MM.1S (cell line): ENCODE measurements at regions not wholly inside any gene's neighbourhood (a gene's known extent, or its start where the extent isn't known, plus 50 kb on each side); places are given as distances from the start of the nearest gene placed in this dataset.

Source experiments
- EZH2 ChIP-seq: fragments of 300-600 bp; sonication (generic); optimal IDR thresholded peaks from 2 replicates; pipeline ENCODE3; 2017; ENCODE audit warnings: low read depth, mild to moderate bottlenecking, antibody characterized with exemption, low read length, mixed read lengths
- TF ChIP-seq, protein P1 (sequence below): fragments of 300-600 bp; sonication (generic); IDR thresholded peaks from 2 replicates; pipeline ENCODE4 v1.5.1; 2016; ENCODE audit warnings: antibody characterized with exemption, low read length, mixed read lengths

DNA sequence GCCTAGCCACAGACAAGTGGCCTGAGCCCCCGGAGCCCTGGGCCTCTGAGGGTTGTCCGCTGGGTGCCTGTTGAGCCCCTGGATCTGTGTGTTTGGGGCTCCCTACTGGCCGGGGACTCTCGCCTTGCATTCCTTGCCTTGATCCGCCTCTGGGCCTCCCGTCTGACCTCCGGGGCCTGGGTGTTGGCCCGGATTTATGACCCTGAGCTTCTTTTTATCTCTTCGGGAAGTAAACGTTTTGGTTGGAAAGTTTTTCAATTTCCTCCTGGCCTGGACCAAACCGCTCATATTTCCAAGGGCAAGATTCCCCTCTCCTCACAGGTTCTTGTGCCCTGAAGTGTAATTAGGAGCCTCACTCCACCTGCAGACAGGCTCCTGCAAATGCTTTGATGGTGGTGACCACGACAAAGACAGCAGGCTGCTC is 69.3 kb upstream of the EGFLAM start:
- TF ChIP-seq, protein P1, sequence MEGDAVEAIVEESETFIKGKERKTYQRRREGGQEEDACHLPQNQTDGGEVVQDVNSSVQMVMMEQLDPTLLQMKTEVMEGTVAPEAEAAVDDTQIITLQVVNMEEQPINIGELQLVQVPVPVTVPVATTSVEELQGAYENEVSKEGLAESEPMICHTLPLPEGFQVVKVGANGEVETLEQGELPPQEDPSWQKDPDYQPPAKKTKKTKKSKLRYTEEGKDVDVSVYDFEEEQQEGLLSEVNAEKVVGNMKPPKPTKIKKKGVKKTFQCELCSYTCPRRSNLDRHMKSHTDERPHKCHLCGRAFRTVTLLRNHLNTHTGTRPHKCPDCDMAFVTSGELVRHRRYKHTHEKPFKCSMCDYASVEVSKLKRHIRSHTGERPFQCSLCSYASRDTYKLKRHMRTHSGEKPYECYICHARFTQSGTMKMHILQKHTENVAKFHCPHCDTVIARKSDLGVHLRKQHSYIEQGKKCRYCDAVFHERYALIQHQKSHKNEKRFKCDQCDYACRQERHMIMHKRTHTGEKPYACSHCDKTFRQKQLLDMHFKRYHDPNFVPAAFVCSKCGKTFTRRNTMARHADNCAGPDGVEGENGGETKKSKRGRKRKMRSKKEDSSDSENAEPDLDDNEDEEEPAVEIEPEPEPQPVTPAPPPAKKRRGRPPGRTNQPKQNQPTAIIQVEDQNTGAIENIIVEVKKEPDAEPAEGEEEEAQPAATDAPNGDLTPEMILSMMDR = no peak
- no peak for TF ChIP-seq EZH2
